ENCODE measurements at regions not wholly inside any gene's neighbourhood (a gene's known extent, or its start where the extent isn't known, plus 50 kb on each side); places are given as distances from the start of the nearest gene placed in this dataset.

- TF ChIP-seq CTCF (IDR thresholded peaks at IDR 0.05; ENCODE audit: low read depth, low read length) = no peak
- TF ChIP-seq EZH2phosphoT487 (IDR thresholded peaks at IDR 0.05; ENCODE audit: low read depth) = no peak
Measured at GRCh38 chr9:108262836-108263235, 593.0 kb downstream of the ACTL7B start.
